Esophagus muscularis mucosa (tissue), 4 donors: ENCODE measurements at regions not wholly inside any gene's neighbourhood (a gene's known extent, or its start where the extent isn't known, plus 50 kb on each side); places are given as distances from the start of the nearest gene placed in this dataset.
"Not testable (repeated sequence)": the region's sequence is repeated elsewhere in the genome, so short reads cannot be mapped to it uniquely, and the experiment has no call there.

Source experiments
- EP300 ChIP-seq: sonication (generic); formaldehyde crosslinking; IDR thresholded peaks from one replicate; pipeline ENCODE4 v1.6.1; 2017; ENCODE audit warnings: antibody characterized with exemption
- POLR2A ChIP-seq: fragments of 450-650 bp; IDR thresholded peaks from one replicate; pipeline ENCODE4 v1.6.1; 2017; ENCODE audit warnings: antibody characterized with exemption, moderate library complexity, mild to moderate bottlenecking, low read depth
- POLR2AphosphoS5 ChIP-seq, 2 donors: sonication (generic); formaldehyde crosslinking; IDR thresholded peaks; one replicate each; pipeline ENCODE4 v1.6.1; 2017; ENCODE audit warnings: antibody characterized with exemption in 2 of 2
- TF ChIP-seq, protein P1 (sequence below), 3 experiments: fragments of 200-600 bp in 2 of 3; fragments of 450-650 bp in 1 of 3; sonication (generic) in 2 of 3; IDR thresholded peaks; one replicate each; pipeline ENCODE4 v1.5.1; 2017 to 2019; ENCODE audit warnings: antibody characterized with exemption in 3 of 3, mild to moderate bottlenecking in 2 of 3, moderate library complexity in 1 of 3

DNA sequence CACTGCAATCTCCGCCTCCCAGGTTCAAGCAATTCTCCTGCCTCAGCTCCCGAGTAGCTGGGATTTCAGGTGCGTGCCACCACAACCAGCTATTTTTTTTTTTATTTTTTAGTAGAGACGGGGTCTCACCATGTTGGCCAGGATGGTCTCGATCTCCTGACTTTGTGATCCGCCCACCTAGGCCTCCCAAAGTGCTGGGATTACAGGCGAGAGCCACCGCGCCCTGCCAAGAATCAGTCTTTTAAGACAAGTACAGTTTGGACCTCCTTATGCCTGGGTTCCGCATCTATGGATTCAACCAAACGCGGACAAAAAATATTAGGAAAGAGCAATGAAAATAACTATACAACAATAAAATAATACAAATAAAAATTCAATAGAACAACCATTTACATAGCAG is 285.9 kb upstream of the HS6ST1 start:
- not testable (repeated sequence) for TF ChIP-seq POLR2A; EP300; POLR2AphosphoS5 (IDR thresholded peaks at IDR 0.05)
- TF ChIP-seq, protein P1, sequence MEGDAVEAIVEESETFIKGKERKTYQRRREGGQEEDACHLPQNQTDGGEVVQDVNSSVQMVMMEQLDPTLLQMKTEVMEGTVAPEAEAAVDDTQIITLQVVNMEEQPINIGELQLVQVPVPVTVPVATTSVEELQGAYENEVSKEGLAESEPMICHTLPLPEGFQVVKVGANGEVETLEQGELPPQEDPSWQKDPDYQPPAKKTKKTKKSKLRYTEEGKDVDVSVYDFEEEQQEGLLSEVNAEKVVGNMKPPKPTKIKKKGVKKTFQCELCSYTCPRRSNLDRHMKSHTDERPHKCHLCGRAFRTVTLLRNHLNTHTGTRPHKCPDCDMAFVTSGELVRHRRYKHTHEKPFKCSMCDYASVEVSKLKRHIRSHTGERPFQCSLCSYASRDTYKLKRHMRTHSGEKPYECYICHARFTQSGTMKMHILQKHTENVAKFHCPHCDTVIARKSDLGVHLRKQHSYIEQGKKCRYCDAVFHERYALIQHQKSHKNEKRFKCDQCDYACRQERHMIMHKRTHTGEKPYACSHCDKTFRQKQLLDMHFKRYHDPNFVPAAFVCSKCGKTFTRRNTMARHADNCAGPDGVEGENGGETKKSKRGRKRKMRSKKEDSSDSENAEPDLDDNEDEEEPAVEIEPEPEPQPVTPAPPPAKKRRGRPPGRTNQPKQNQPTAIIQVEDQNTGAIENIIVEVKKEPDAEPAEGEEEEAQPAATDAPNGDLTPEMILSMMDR (IDR thresholded peaks at IDR 0.05) = not testable (repeated sequence)
